ENCODE measurements at regions not wholly inside any gene's neighbourhood (a gene's known extent, or its start where the extent isn't known, plus 50 kb on each side); places are given as distances from the start of the nearest gene placed in this dataset.

DNA sequence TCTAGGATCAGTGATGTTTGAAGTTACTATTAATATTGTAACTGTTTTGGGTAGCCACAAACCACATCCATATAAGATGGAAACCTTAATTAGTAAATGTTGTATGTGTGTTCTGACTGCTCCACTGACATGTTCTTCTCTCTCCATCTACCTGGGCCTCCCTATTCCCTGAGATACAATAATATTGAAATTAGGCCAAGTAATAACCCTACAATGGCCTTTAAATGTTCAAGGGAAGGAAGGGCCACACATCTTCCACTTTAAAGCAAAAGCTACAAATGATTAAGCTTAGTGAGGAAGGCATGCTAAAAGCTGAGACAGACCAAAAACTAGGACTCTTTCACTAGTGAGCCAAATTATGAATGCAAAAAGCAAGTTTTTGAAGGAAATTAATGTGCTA is 176.4 kb upstream of the ANK3 start:
- no peak for ATAC-seq (ENCODE audit: low FRiP score)
- no peak for TF ChIP-seq CTCF (IDR thresholded peaks at IDR 0.05)
- no peak for DNase-seq (ENCODE audit: low spot score)

DNA sequence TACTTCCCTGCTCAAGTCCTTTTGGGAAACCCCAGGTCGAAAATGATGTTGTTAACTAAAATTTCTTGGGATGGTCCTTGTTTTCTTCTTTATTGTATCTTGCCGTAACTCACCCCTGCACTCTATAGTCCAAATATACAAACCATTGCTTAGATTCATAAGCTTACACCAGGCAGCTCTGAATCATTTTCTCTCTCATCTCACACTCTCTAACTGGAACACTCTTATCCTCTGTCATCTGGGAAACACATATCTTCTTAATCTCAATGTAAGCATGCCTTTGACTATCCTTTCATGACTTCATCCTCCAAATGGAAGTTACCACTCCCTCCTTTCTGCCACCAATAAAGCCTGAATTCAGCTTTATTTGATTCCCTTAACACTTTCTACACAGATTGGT is 175.8 kb upstream of the ANK3 start:
- no peak for TF ChIP-seq CTCF (IDR thresholded peaks at IDR 0.05)
- ATAC-seq (ENCODE audit: low FRiP score) (no peak), DNase-seq (ENCODE audit: low spot score) (no peak)

- ATAC-seq (ENCODE audit: low FRiP score) (no peak), DNase-seq (ENCODE audit: low spot score) (no peak)
- no peak for TF ChIP-seq CTCF (IDR thresholded peaks at IDR 0.05)
Measured at GRCh38 chr10:60564475-60564874, 174.8 kb upstream of the ANK3 start.

DNA sequence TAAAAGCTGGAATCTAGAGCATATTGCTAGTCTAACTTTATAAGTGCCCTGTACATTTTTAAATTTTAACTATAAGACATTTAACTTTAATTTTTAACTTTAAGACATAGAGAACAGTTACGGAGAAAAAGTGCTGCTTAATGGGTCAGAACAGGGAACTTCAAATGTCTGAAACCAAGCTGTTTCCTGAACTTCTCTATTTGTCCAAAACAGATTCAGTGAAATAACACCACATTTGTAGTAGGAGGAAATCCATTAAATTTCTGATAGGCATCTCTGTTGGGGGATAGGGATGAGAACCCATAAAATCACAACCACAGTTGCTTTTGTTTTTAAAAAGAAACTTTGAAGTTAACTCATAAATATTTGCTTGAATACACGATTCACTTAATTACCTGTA is 170.8 kb upstream of the ANK3 start:
- DNase-seq (ENCODE audit: low spot score) = no peak
- no peak for ATAC-seq (ENCODE audit: low FRiP score)
- no peak for TF ChIP-seq CTCF (IDR thresholded peaks at IDR 0.05)

DNA sequence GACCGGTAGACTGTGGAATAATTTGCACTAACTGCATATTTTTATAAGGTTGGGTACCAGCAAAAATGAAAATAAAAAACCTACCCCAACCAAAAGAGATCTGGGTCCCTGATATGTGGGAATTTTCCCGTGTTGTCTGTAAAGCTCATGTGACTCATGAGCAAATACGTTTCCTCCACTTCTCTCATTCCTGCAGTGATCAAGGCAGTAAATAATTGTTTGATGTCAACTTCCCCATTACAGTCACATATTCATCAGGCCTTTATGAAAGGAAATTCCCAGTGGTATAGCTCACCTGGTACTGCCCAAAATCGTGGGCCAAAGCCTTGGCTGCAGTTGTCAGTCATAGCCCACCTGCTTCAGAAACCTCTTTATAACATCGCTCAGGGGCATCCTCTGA is 166.0 kb upstream of the ANK3 start:
- DNase-seq (ENCODE audit: low spot score) (no peak), ATAC-seq (ENCODE audit: low FRiP score) (no peak)
- no peak for TF ChIP-seq CTCF (IDR thresholded peaks at IDR 0.05)

DNA sequence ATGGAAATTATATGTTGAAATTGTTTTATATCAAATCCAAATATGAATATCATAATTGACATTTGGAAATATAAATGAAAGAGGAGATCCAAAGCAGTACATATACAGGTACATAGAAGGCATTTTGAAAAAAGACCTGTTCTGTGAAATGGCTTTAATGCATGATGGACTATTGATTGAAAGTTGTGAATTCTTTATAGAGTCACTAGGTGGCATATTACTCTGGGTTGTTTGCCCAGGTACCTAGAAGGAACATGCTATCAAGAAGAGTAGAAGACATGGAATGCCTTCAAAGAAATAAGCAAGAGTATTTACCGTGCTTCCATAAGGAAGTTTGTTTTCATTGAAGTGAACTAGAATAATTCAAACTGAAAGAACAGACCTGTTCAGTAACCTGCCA is 160.0 kb upstream of the ANK3 start:
- no peak for TF ChIP-seq CTCF (IDR thresholded peaks at IDR 0.05)
- DNase-seq (ENCODE audit: low spot score) = no peak
- ATAC-seq (ENCODE audit: low FRiP score) = no peak

DNA sequence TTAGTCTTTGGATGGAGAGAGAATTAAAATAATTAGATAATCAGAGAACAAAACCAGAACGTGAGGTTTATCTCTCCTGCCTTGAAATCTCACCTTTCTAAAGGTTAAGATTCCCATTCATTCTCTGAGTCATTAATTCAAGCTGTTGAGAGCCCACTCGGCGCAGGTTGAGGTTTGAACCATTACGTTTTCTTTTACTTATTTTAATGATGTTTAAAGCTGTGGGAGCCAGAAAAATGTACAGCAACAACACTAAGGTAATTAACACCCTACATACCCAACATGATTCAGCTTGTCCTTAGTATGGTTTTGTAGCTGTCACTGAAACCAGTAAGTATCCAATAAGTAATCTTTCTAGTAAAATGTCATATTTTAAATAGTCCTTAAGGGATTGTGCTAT is 153.0 kb upstream of the ANK3 start:
- ATAC-seq (ENCODE audit: low FRiP score) (no peak), DNase-seq (ENCODE audit: low spot score) (no peak)
- TF ChIP-seq CTCF (IDR thresholded peaks at IDR 0.05) = no peak

All from omental fat pad (tissue), 3 donors.